ENCODE measurements at regions not wholly inside any gene's neighbourhood (a gene's known extent, or its start where the extent isn't known, plus 50 kb on each side); places are given as distances from the start of the nearest gene placed in this dataset.

- TF ChIP-seq, protein P1, sequence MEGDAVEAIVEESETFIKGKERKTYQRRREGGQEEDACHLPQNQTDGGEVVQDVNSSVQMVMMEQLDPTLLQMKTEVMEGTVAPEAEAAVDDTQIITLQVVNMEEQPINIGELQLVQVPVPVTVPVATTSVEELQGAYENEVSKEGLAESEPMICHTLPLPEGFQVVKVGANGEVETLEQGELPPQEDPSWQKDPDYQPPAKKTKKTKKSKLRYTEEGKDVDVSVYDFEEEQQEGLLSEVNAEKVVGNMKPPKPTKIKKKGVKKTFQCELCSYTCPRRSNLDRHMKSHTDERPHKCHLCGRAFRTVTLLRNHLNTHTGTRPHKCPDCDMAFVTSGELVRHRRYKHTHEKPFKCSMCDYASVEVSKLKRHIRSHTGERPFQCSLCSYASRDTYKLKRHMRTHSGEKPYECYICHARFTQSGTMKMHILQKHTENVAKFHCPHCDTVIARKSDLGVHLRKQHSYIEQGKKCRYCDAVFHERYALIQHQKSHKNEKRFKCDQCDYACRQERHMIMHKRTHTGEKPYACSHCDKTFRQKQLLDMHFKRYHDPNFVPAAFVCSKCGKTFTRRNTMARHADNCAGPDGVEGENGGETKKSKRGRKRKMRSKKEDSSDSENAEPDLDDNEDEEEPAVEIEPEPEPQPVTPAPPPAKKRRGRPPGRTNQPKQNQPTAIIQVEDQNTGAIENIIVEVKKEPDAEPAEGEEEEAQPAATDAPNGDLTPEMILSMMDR (IDR thresholded peaks at IDR 0.05; ENCODE audit: low read depth, low read length) = no peak
- DNase-seq (ENCODE audit: extremely low read depth, low read depth) = no peak
Measured at GRCh38 chr10:128738386-128738915, 612.2 kb upstream of the MKI67 start.

DNA sequence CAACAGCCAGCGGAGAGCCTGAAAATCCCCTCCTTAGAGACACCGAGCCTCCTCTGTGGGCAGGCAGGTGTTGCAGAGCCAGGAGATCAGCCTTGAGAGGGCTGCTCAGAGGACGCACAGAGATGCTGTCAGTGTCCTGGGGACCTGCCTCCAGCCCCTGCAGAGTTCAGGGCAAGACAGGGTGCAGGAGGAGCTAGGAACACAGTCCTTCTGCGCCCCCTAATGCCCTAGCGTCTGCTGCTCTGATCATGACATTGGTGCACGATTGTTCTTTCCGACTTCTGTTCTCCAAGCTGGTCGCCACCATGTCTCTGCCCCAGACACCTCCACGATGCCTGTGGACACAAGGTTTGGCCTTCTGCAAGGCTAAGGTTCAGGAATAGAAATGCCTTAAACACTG lies 613.7 kb upstream of the MKI67 start:
- TF ChIP-seq, protein P1 (IDR thresholded peaks at IDR 0.05; ENCODE audit: low read depth, low read length) = no peak
- DNase-seq (ENCODE audit: extremely low read depth, low read depth) = no peak

- no peak for DNase-seq (ENCODE audit: extremely low read depth, low read depth)
Measured at GRCh38 chr10:128741180-128741579, 615.0 kb upstream of the MKI67 start.

DNA sequence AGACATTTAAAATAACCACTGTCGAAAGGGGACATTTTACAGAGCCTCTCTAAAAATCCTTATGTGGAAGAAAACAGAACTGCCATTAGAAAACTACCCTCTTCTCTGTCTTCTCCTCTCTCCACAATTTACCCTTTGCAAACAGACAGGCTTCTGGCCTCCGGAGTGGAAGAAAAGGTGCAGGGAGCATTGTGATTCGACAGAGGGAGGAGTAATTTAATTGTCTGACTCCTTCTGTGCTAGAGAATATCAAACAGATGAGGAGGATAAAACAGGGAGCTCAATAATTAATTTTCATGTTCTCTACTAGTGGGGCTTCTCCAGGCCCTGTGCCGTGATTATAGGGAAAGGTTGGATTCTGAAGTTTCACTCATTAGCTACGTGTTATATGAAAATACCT lies 615.5 kb upstream of the MKI67 start:
- TF ChIP-seq, protein P1 (IDR thresholded peaks at IDR 0.05; ENCODE audit: low read depth, low read length) = no peak
- no peak for DNase-seq (ENCODE audit: extremely low read depth, low read depth)

More at GRCh38 chr10:128741180-128741579, 615.0 kb upstream of the MKI67 start:
- TF ChIP-seq, protein P1 (IDR thresholded peaks at IDR 0.05; ENCODE audit: low read depth, low read length) = no peak

- TF ChIP-seq, protein P1 (IDR thresholded peaks at IDR 0.05; ENCODE audit: low read depth, low read length) = no peak
- no peak for DNase-seq (ENCODE audit: extremely low read depth, low read depth)
Measured at GRCh38 chr10:128744092-128744491, 617.9 kb upstream of the MKI67 start.

DNA sequence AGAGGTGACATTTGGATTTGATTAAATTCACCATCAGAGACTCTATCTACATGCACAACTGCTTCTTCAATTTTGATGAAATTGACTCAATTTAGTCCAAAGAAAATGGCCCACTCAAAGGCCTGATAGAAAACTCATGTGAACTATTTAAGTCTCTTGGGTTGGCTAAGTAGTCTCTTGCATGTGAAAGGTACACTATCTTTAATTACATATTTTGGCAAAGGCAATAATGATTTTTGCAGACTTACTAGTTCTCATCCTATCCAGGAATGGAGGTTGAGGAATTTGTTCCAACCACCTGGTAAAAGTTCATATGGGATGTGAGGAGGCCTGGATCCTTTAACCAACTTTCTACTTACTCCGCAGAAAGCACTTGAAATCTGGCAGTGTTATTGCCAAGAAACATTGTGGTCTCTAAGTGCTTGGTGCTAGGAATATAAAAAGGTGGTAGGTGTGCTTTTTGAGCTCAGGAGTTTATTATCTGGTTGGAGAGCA lies 618.6 kb upstream of the MKI67 start:
- TF ChIP-seq, protein P1 (IDR thresholded peaks at IDR 0.05; ENCODE audit: low read depth, low read length) = no peak

DNA sequence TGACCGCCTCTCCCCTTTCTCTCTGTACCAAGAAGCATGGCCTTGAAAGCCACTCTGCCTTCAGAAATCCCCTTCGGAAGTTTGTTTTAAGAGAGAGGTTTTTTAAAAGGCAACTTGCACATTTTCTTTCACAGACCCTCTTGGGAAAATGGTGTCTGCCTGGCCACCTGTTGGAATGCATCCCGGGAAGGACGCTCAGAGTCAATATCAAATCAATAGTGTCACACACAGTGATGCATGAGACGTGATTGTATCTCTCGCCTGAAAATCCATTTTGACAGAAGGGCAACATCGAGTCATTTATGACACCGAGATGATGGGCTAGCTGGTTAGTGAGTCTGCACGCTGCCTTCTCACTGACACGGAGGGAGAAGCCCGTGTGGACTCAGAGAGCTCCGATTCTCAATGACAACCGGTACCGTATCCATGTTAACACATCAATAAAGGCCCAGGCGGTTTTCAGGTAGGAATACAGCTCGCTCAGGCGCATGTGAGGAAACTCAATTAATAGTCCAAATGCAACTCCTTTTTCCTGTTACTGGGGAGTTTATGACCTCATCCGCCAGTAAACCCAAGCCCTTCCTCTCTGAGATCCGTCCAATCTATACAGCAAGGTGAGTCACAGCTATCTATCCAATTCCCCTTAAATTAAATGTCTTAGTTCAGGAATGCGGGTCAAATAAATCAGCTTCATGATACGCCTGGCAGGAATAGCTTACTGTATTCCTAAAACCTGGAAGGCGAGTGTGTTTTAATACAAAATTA lies 621.5 kb upstream of the MKI67 start:
- TF ChIP-seq, protein P1 (IDR thresholded peaks at IDR 0.05; ENCODE audit: low read depth, low read length) = no peak
- DNase-seq (ENCODE audit: extremely low read depth, low read depth) = no peak

More for the DNA sequence above, 618.6 kb upstream of the MKI67 start:
- no peak for DNase-seq (ENCODE audit: extremely low read depth, low read depth)
